ENCODE measurements at regions not wholly inside any gene's neighbourhood (a gene's known extent, or its start where the extent isn't known, plus 50 kb on each side); places are given as distances from the start of the nearest gene placed in this dataset.

DNA sequence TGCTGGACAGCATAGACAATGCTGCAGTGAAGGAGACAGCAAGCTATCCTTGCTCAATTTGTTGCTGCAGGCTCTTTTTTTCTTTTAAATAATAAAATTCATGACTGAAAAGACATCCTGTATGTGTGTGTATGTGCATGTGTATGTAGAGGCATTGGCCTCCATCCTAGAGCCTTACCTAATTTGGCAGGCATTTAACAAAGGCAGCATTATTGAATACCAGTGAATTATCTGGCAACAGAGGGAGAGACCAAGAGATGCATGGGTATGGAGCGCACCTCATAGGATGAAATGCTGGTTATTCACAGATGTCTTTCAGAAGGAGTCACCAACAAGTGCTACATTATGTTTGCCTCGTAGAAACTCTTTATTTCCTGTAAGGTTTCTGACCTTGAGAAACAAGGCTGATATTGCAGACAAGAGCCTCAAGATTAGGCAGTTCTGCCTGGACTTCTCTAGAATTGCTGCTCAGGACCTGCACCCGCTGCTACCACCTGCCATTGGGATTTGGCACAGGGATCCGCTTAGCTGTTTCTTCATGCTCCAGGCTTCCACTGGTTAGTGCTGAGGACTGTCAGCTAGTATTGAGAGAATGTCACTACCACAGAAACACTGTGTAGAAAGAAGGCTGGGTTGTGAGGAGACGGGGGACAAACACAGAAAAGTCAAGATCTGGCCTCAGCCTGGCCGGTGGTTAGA lies 247.7 kb upstream of the RFX3 start:
- TF ChIP-seq, protein P1, sequence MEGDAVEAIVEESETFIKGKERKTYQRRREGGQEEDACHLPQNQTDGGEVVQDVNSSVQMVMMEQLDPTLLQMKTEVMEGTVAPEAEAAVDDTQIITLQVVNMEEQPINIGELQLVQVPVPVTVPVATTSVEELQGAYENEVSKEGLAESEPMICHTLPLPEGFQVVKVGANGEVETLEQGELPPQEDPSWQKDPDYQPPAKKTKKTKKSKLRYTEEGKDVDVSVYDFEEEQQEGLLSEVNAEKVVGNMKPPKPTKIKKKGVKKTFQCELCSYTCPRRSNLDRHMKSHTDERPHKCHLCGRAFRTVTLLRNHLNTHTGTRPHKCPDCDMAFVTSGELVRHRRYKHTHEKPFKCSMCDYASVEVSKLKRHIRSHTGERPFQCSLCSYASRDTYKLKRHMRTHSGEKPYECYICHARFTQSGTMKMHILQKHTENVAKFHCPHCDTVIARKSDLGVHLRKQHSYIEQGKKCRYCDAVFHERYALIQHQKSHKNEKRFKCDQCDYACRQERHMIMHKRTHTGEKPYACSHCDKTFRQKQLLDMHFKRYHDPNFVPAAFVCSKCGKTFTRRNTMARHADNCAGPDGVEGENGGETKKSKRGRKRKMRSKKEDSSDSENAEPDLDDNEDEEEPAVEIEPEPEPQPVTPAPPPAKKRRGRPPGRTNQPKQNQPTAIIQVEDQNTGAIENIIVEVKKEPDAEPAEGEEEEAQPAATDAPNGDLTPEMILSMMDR (IDR thresholded peaks at IDR 0.05) = no peak
- no peak for TF ChIP-seq JUNB (IDR thresholded peaks at IDR 0.05)
